ENCODE measurements at regions not wholly inside any gene's neighbourhood (a gene's known extent, or its start where the extent isn't known, plus 50 kb on each side); places are given as distances from the start of the nearest gene placed in this dataset.

DNA sequence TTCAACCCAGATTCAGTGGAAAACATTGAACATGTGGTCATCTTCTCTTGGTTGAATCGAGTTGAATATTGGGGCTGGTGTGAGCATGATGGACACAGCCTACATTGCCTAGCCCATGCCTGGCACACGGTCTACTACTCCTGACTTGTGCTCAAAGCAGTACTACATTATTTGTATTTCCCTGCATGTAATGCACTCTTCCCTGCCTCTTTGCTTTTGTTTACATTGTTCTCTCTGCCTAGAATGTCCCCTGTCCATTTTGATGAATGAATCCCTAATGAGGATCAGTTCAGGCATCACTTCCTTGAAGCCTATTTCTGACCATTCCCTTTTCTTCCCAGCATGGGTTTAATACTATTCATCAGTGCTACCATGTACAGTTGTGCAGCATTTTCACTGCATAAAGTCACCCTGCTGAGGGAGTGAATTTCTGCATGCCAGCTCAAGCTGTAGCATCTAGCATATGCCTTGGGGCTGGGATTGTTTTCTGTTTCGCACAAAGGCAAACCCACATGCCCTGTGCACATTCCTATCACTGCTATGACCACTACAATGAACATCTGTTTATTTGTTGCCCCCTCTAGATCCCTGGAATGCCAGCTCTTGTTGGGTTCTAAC lies 75.3 kb upstream of the CCN6 start:
- H3K27me3 ChIP-seq (ENCODE audit: control insufficient read depth in 2 of 2, insufficient read depth in 2 of 2, low read length in 2 of 2), result peaks cover 10 to 18% of the 10 kb centered on the region in 2 experiments; a peak in 4 of 5 replicates
- no peaks in the 10 kb centered on the region for H3K9me1 ChIP-seq (ENCODE audit: control insufficient read depth, insufficient read depth, low read length)
- H3K27ac ChIP-seq (ENCODE audit: extremely low read depth, low read depth, low read length), result no peak overlapping the region
- no peak overlapping the region for H3K4me2 ChIP-seq (ENCODE audit: insufficient read depth, low read length)
- WGBS (ENCODE audit: insufficient coverage, low coverage, missing lambda C conversion rate), result 0% methylated on average over 3 of the region's 3 CpGs
- no peaks in the 10 kb centered on the region for H3K79me2 ChIP-seq (ENCODE audit: control insufficient read depth, insufficient read depth, low read length)
- H3K4me1 ChIP-seq (replicated peaks in 1 of 2; ENCODE audit: control insufficient read depth in 2 of 2, insufficient read depth in 2 of 2, low read length in 2 of 2), result no peaks in the 10 kb centered on the region
- CTCF ChIA-PET (ENCODE audit: low intra/inter-chr PET ratio), result interaction anchor here (1.3 kb wide), 1 partner anchor 269 kb away, joined by 4 read pairs; no protein-coding TSS in a partner anchor
- in situ Hi-C loops (cut with MboI), result no loop called here
- H3K9me3 ChIP-seq (replicated peaks; ENCODE audit: control insufficient read depth, insufficient read depth, low read depth, low read length), result no peaks in the 10 kb centered on the region; the same call in 1 of the 2 replicates
- ATAC-seq (no peak), FAIRE-seq (no peak), DNase-seq (ENCODE audit: extremely low read depth in 1 of 4, low spot score in 3 of 4) (no peak)
- H3K9ac ChIP-seq (ENCODE audit: insufficient read depth in 1 of 2, low read depth in 2 of 2, low read length in 2 of 2), result no peak overlapping the region
- intact Hi-C loops (cut with micrococcal nuclease), result no loop called here
- TF ChIP-seq, protein P1, sequence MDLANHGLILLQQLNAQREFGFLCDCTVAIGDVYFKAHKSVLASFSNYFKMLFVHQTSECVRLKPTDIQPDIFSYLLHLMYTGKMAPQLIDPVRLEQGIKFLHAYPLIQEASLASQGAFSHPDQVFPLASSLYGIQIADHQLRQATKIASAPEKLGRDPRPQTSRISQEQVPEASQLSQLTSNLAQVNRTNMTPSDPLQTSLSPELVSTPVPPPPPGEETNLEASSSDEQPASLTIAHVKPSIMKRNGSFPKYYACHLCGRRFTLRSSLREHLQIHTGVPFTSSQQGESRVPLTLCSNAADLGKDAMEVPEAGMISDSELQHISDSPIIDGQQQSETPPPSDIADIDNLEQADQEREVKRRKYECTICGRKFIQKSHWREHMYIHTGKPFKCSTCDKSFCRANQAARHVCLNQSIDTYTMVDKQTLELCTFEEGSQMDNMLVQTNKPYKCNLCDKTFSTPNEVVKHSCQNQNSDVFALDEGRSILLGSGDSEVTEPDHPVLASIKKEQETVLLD (IDR thresholded peaks at IDR 0.05), result no peak
- H3K4me3 ChIP-seq, result no peak overlapping the region
- no peak overlapping the region for H2AFZ ChIP-seq (ENCODE audit: low read depth, low read length)
- no peaks in the 10 kb centered on the region for H3K36me3 ChIP-seq (ENCODE audit: control insufficient read depth, insufficient read depth, low read length)
- POLR2A ChIA-PET, result no interaction called here
- no TSS peak for BruUV-seq (replicated peaks)
- no peaks in the 10 kb centered on the region for H4K20me1 ChIP-seq (replicated peaks; ENCODE audit: control insufficient read depth, insufficient read depth, low read length)

DNA sequence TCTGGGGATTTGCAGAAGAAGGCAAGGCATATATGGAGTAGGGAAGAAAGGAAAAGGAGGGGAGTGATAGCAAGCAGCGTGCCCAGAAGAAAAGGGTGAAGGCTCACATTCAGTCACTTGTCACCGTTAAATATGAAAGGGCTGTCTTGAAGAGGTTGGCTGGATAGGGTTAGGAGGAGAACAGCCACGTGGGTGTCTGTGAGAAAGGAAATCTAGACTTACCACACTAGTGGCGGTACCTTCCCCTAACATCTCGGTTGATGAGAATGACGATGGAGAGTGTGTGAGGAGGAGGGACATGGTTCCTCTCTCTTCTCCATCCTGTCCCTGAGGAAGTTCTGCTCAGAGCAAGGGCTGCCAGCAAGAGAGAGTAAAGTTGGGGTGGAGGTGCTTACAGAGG lies 74.3 kb upstream of the CCN6 start:
- DNase-seq (ENCODE audit: extremely low read depth in 1 of 4, low spot score in 3 of 4), result no peak
- TF ChIP-seq TAL1 (IDR thresholded peaks at IDR 0.05) (no peak), ETV5 (CRISPR knock-in tag; IDR thresholded peaks at IDR 0.05; ENCODE audit: low read depth) (no peak), PPARD (CRISPR knock-in tag; IDR thresholded peaks at IDR 0.05) (no peak), BHLHE40 (IDR thresholded peaks at IDR 0.05; ENCODE audit: low read length) (no peak), FOSL1 (tag; conservative IDR thresholded peaks at IDR 0.05) (no peak), MTA2 (IDR thresholded peaks at IDR 0.05; ENCODE audit: low read depth) (no peak), ZNF41 (CRISPR knock-in tag; conservative IDR thresholded peaks at IDR 0.05) (no peak), ASH1L (IDR thresholded peaks at IDR 0.05; ENCODE audit: borderline replicate concordance, low read depth, partially characterized antibody) (no peak), SRF (CRISPR knock-in tag; IDR thresholded peaks at IDR 0.05) (no peak), TEAD2 (tag; IDR thresholded peaks at IDR 0.05) (no peak)
- TF ChIP-seq, protein P2, sequence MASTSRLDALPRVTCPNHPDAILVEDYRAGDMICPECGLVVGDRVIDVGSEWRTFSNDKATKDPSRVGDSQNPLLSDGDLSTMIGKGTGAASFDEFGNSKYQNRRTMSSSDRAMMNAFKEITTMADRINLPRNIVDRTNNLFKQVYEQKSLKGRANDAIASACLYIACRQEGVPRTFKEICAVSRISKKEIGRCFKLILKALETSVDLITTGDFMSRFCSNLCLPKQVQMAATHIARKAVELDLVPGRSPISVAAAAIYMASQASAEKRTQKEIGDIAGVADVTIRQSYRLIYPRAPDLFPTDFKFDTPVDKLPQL (IDR thresholded peaks at IDR 0.05; ENCODE audit: extremely low read depth, insufficient read length), result no peak
- TF ChIP-seq, protein P3, sequence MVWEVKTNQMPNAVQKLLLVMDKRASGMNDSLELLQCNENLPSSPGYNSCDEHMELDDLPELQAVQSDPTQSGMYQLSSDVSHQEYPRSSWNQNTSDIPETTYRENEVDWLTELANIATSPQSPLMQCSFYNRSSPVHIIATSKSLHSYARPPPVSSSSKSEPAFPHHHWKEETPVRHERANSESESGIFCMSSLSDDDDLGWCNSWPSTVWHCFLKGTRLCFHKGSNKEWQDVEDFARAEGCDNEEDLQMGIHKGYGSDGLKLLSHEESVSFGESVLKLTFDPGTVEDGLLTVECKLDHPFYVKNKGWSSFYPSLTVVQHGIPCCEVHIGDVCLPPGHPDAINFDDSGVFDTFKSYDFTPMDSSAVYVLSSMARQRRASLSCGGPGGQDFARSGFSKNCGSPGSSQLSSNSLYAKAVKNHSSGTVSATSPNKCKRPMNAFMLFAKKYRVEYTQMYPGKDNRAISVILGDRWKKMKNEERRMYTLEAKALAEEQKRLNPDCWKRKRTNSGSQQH (CRISPR knock-in tag; IDR thresholded peaks at IDR 0.05), result no peak

More for the DNA sequence above, 74.3 kb upstream of the CCN6 start:
- BruUV-seq (replicated peaks), result no TSS peak
- no peaks in the 10 kb centered on the region for H3K4me1 ChIP-seq (replicated peaks in 1 of 2; ENCODE audit: control insufficient read depth in 2 of 2, insufficient read depth in 2 of 2, low read length in 2 of 2)
- H3K79me2 ChIP-seq (ENCODE audit: control insufficient read depth, insufficient read depth, low read length), result no peaks in the 10 kb centered on the region
- in situ Hi-C loops (cut with MboI) (no loop called here), intact Hi-C loops (cut with micrococcal nuclease) (no loop called here)
- H3K9ac ChIP-seq (ENCODE audit: insufficient read depth in 1 of 2, low read depth in 2 of 2, low read length in 2 of 2), result no peak overlapping the region
- FAIRE-seq (no peak), ATAC-seq (no peak)
- H3K9me3 ChIP-seq (replicated peaks; ENCODE audit: control insufficient read depth, insufficient read depth, low read depth, low read length), result no peaks in the 10 kb centered on the region; the same call in 1 of the 2 replicates
- H3K36me3 ChIP-seq (ENCODE audit: control insufficient read depth, insufficient read depth, low read length), result no peaks in the 10 kb centered on the region
- H3K4me3 ChIP-seq, result no peak overlapping the region
- no peak overlapping the region for H3K4me2 ChIP-seq (ENCODE audit: insufficient read depth, low read length)
- no peaks in the 10 kb centered on the region for H3K9me1 ChIP-seq (ENCODE audit: control insufficient read depth, insufficient read depth, low read length)
- ChIA-PET POLR2A (no interaction called here), CTCF (ENCODE audit: low intra/inter-chr PET ratio) (no interaction called here)
- peaks cover 10 to 18% of the 10 kb centered on the region in 2 experiments; a peak in 4 of 5 replicates for H3K27me3 ChIP-seq (ENCODE audit: control insufficient read depth in 2 of 2, insufficient read depth in 2 of 2, low read length in 2 of 2)
- 2% methylated on average over 6 of the region's 6 CpGs for WGBS (ENCODE audit: insufficient coverage, low coverage, missing lambda C conversion rate)
- no peak overlapping the region for H2AFZ ChIP-seq (ENCODE audit: low read depth, low read length)
- H4K20me1 ChIP-seq (replicated peaks; ENCODE audit: control insufficient read depth, insufficient read depth, low read length), result no peaks in the 10 kb centered on the region
- no peak overlapping the region for H3K27ac ChIP-seq (ENCODE audit: extremely low read depth, low read depth, low read length)

All from K562 (cell line).